ENCODE measurements at regions not wholly inside any gene's neighbourhood (a gene's known extent, or its start where the extent isn't known, plus 50 kb on each side); places are given as distances from the start of the nearest gene placed in this dataset.

DNA sequence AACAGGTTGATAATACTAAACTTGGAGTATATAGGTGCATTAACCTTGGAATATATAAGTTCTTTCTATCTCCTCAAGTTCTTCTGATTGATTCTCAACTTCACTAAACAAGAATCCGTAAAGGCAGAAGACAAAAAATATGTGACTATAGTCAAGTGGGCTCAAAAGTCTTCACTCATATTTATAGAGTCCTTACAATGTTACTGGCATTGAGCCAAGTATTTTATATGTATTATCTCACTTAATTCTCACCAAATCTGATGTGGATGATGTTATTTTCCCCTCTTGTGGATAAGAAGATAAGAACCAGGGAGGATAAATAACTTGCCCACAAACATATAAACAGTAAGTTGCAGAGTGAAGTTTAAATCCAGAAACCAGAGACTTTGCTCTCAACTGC, 486.9 kb downstream of the LRRIQ3 start:
- no peak for DNase-seq (ENCODE audit: low spot score, unreplicated experiment)
- H3K9me3 Mint-ChIP-seq (ENCODE audit: low read depth) = no peaks in the 10 kb centered on the region
- no peaks in the 10 kb centered on the region for H3K4me1 Mint-ChIP-seq (ENCODE audit: low read depth)
- no peak overlapping the region for H3K27ac Mint-ChIP-seq
- TF ChIP-seq, protein P1, sequence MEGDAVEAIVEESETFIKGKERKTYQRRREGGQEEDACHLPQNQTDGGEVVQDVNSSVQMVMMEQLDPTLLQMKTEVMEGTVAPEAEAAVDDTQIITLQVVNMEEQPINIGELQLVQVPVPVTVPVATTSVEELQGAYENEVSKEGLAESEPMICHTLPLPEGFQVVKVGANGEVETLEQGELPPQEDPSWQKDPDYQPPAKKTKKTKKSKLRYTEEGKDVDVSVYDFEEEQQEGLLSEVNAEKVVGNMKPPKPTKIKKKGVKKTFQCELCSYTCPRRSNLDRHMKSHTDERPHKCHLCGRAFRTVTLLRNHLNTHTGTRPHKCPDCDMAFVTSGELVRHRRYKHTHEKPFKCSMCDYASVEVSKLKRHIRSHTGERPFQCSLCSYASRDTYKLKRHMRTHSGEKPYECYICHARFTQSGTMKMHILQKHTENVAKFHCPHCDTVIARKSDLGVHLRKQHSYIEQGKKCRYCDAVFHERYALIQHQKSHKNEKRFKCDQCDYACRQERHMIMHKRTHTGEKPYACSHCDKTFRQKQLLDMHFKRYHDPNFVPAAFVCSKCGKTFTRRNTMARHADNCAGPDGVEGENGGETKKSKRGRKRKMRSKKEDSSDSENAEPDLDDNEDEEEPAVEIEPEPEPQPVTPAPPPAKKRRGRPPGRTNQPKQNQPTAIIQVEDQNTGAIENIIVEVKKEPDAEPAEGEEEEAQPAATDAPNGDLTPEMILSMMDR (IDR thresholded peaks at IDR 0.05; ENCODE audit: unreplicated experiment) = no peak
- H3K36me3 Mint-ChIP-seq (ENCODE audit: insufficient read depth) = no peaks in the 10 kb centered on the region
- no peaks in the 10 kb centered on the region for H3K27me3 Mint-ChIP-seq
- no peak overlapping the region for H3K4me3 Mint-ChIP-seq (ENCODE audit: low read depth)

DNA sequence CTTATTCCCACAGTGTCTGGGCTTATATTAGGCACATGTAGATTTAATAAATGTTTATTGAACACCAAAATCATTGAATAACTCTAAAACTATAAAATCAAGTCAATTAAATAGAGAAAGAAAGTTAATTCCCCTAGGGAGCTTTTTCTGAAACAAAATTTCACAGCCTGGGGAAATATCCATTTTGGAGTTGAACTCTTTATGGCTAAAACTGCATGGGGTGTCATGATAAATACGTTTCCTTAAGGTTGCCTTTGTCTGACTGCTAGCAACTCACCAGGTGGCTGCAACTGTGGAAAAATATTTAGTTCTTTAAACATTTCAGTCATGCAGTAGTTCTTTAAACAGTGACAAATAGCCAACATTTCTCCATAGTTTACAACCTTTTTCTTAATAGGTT, 496.1 kb downstream of the LRRIQ3 start:
- DNase-seq (ENCODE audit: low spot score, unreplicated experiment) = no peak
- Mint-ChIP-seq H3K27ac (no peak overlapping the region), H3K27me3 (no peaks in the 10 kb centered on the region), H3K36me3 (ENCODE audit: insufficient read depth) (no peaks in the 10 kb centered on the region), H3K4me3 (ENCODE audit: low read depth) (no peak overlapping the region), H3K4me1 (ENCODE audit: low read depth) (no peaks in the 10 kb centered on the region), H3K9me3 (ENCODE audit: low read depth) (peaks cover 2% of the 10 kb centered on the region)
- TF ChIP-seq, protein P1 (IDR thresholded peaks at IDR 0.05; ENCODE audit: unreplicated experiment) = no peak

DNA sequence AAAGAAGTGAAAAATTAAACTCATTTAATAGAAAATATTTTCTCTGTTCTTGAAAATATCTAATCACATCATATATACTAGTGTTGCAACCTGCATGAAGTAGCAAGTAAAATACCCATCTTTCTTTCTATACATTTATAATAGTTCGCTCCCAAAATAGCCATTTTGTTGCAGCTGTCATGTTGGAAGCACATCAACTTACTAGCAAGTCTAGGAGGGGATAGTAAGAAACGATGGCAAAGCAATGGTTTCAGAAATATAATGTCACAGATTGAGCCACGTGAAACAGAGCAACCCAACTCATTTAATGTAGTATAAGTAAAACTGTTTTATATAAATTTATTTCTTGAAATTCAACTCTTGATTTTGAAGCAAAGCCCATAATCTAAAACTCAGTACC, 521.8 kb downstream of the LRRIQ3 start:
- H3K27me3 Mint-ChIP-seq = no peaks in the 10 kb centered on the region
- no peak overlapping the region for H3K4me3 Mint-ChIP-seq (ENCODE audit: low read depth)
- no peaks in the 10 kb centered on the region for H3K36me3 Mint-ChIP-seq (ENCODE audit: insufficient read depth)
- H3K9me3 Mint-ChIP-seq (ENCODE audit: low read depth) = no peaks in the 10 kb centered on the region
- no peaks in the 10 kb centered on the region for H3K4me1 Mint-ChIP-seq (ENCODE audit: low read depth)
- TF ChIP-seq, protein P1 (IDR thresholded peaks at IDR 0.05; ENCODE audit: unreplicated experiment) = no peak
- DNase-seq (ENCODE audit: low spot score, unreplicated experiment) = no peak
- H3K27ac Mint-ChIP-seq = no peak overlapping the region

DNA sequence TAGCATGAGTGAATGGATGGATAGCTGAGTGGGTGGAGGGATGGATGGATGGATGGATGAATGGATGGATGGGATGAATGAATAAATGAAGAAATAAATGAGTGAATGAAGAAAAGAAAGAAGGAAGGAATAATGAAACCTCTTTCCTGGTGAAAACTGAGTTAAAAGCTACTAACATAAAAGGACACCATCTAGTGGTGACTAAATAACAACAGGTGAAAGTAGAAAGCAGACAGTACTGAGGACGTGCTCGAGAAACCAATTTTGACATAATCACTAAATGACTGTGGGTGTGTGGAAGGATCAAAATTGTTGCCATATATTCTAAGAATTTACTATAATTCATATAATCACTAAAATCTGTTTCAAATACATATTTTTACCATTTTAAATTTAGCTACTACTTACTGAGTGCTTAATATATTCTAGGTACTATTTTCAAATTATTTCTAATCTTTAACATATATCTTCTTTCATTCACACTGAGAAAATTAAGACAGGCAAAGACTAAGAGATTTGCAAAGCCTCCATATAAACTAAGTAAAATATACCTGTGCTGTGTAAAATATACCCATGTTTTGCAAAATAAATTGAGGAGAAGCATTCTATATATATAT, 522.9 kb downstream of the LRRIQ3 start:
- H3K4me1 Mint-ChIP-seq (ENCODE audit: low read depth) = no peaks in the 10 kb centered on the region
- H3K9me3 Mint-ChIP-seq (ENCODE audit: low read depth) = no peaks in the 10 kb centered on the region
- TF ChIP-seq, protein P1 (IDR thresholded peaks at IDR 0.05; ENCODE audit: unreplicated experiment) = peak; percentile 74
- no peak for DNase-seq (ENCODE audit: low spot score, unreplicated experiment)
- no peak overlapping the region for H3K27ac Mint-ChIP-seq
- H3K36me3 Mint-ChIP-seq (ENCODE audit: insufficient read depth) = no peaks in the 10 kb centered on the region
- H3K4me3 Mint-ChIP-seq (ENCODE audit: low read depth) = no peak overlapping the region
- no peaks in the 10 kb centered on the region for H3K27me3 Mint-ChIP-seq

DNA sequence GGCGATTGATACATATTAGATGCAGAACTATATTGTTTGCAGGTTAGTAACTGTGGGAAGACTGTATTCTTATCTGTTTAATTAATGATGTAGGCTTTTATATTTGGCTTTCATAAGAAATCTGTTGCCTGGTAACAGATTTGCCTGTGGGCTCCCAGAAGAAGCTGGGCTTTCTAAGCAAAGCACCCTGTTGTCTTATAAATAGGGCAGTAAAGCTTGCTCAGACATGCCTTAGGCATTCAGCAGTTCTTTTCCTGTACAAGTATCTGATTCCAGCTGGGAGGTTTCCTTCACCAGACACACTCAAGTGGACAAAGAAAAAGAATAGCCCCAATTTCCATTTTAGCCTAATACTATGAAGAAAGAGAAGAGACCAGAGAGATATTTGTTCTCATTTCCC, 524.0 kb downstream of the LRRIQ3 start:
- Mint-ChIP-seq H3K9me3 (ENCODE audit: low read depth) (no peaks in the 10 kb centered on the region), H3K27ac (no peak overlapping the region), H3K4me1 (ENCODE audit: low read depth) (no peaks in the 10 kb centered on the region), H3K4me3 (ENCODE audit: low read depth) (no peak overlapping the region), H3K27me3 (no peaks in the 10 kb centered on the region), H3K36me3 (ENCODE audit: insufficient read depth) (no peaks in the 10 kb centered on the region)
- DNase-seq (ENCODE audit: low spot score, unreplicated experiment) = no peak
- TF ChIP-seq, protein P1 (IDR thresholded peaks at IDR 0.05; ENCODE audit: unreplicated experiment) = no peak
